IMR-90 (cell line): ENCODE measurements at regions not wholly inside any gene's neighbourhood (a gene's known extent, or its start where the extent isn't known, plus 50 kb on each side); places are given as distances from the start of the nearest gene placed in this dataset.

Experiments used
- ATAC-seq: fragments of 200-7000 bp; cut with Tn5 transposase; 2 replicates; pipeline ENCODE4 v1.9.1; 2020; ENCODE audit warnings: low read depth, mild to moderate bottlenecking, moderate library complexity
- BruUV-seq: library from RNA; stranded (reverse); fragments of 400-500 nt; replicated peaks from 2 replicates; lab custom pipeline; 2021; lab: Mats Ljungman, UMichigan
- CTCF ChIA-PET: fragments of 300-600 bp; formaldehyde crosslinking; extraction: SDS; loops from one replicate; lab custom pipeline; 2021; ENCODE audit warnings: antibody characterized with exemption; lab: Yijun Ruan, JAX
- POLR2A ChIA-PET: fragments of 300-600 bp; sonication (Branson Sonifier 250); formaldehyde crosslinking; loops from one replicate; lab custom pipeline; 2022; ENCODE audit warnings: antibody characterized with exemption; ENCODE audit not compliant: unreplicated experiment; lab: Charles Lee
- DNase-seq: peaks from one replicate; pipeline ENCODE4 v3.0.0; 2013
- H2AFZ ChIP-seq: replicated peaks from 2 replicates; pipeline ENCODE3; 2013; ENCODE audit warnings: low read length, mild to moderate bottlenecking; ENCODE audit not compliant: poor library complexity
- H2AK5ac ChIP-seq: 2 replicates; pipeline ENCODE4 v1.6.1; 2013; ENCODE audit warnings: low read depth, low read length, inconsistent platforms
- H2AK9ac ChIP-seq: replicated peaks from 2 replicates; pipeline ENCODE3; 2013; ENCODE audit warnings: mild to moderate bottlenecking, low read depth, low read length, moderate library complexity; ENCODE audit not compliant: poor library complexity
- H2BK120ac ChIP-seq: 2 replicates; pipeline ENCODE4 v1.6.1; 2013; ENCODE audit warnings: low read depth, low read length, inconsistent platforms
- H2BK15ac ChIP-seq: 3 replicates; pipeline ENCODE4 v1.6.1; 2013; ENCODE audit warnings: low read depth, low read length, inconsistent platforms
- H2BK20ac ChIP-seq: 2 replicates; pipeline ENCODE4 v1.6.1; 2013; ENCODE audit warnings: low read depth, mild to moderate bottlenecking, inconsistent platforms, low read length, moderate library complexity
- H2BK5ac ChIP-seq: 2 replicates; pipeline ENCODE4 v1.6.1; 2013; ENCODE audit warnings: mild to moderate bottlenecking, low read depth, low read length, inconsistent platforms; ENCODE audit not compliant: poor library complexity, severe bottlenecking
- H3K14ac ChIP-seq: replicated peaks from 2 replicates; pipeline ENCODE4 v1.6.1; 2013; ENCODE audit warnings: low read depth, low read length, inconsistent platforms
- H3K18ac ChIP-seq: 2 replicates; pipeline ENCODE4 v1.6.1; 2013; ENCODE audit warnings: low read depth, low read length, control low read depth
- H3K23ac ChIP-seq: 2 replicates; pipeline ENCODE4 v1.6.1; 2013; ENCODE audit warnings: low read depth, low read length, inconsistent platforms
- H3K27ac ChIP-seq: 2 replicates; pipeline ENCODE4 v1.5.1; 2013; ENCODE audit warnings: mild to moderate bottlenecking, control low read depth, low read length; ENCODE audit not compliant: insufficient read depth
- H3K27me3 ChIP-seq: 2 replicates; pipeline ENCODE4 v1.6.1; 2013; ENCODE audit warnings: low read length; ENCODE audit not compliant: control insufficient read depth, insufficient read depth
- H3K36me3 ChIP-seq: 2 replicates; pipeline ENCODE4 v1.6.1; 2013; ENCODE audit warnings: low read length, mixed read lengths; ENCODE audit not compliant: control insufficient read depth, insufficient read depth
- H3K4ac ChIP-seq: 2 replicates; pipeline ENCODE4 v1.6.1; 2013; ENCODE audit warnings: low read depth, low read length, inconsistent platforms
- H3K4me1 ChIP-seq: 2 replicates; pipeline ENCODE4 v1.6.1; 2013; ENCODE audit warnings: low read length, mixed read lengths; ENCODE audit not compliant: control insufficient read depth, insufficient read depth
- H3K4me2 ChIP-seq: 2 replicates; pipeline ENCODE4 v1.6.1; 2013; ENCODE audit warnings: low read depth, mild to moderate bottlenecking, control low read depth, low read length, moderate library complexity
- H3K4me3 ChIP-seq: 2 replicates; pipeline ENCODE4 v1.5.1; 2013; ENCODE audit warnings: low read depth, mild to moderate bottlenecking, control low read depth, low read length, moderate library complexity; ENCODE audit not compliant: insufficient read depth
- H3K56ac ChIP-seq: 2 replicates; pipeline ENCODE4 v1.6.1; 2013; ENCODE audit warnings: low read length, inconsistent platforms; ENCODE audit not compliant: insufficient read depth; ENCODE audit errors: extremely low read depth
- H3K79me1 ChIP-seq, 2 experiments: 2 replicates each; pipeline ENCODE4 v1.6.1; 2013; ENCODE audit warnings: low read length in 2 of 2, inconsistent platforms in 1 of 2, low read depth in 1 of 2
- H3K9ac ChIP-seq: 2 replicates; pipeline ENCODE4 v1.6.1; 2013; ENCODE audit warnings: low read depth, low read length, control low read depth
- H3K9me1 ChIP-seq: 2 replicates; pipeline ENCODE4 v1.6.1; 2013; ENCODE audit warnings: low read length, inconsistent platforms; ENCODE audit not compliant: insufficient read depth
- H3K9me3 ChIP-seq: 2 replicates; pipeline ENCODE4 v1.6.1; 2013; ENCODE audit warnings: low read length; ENCODE audit not compliant: control insufficient read depth, insufficient read depth
- H4K20me1 ChIP-seq: 2 replicates; pipeline ENCODE4 v1.6.1; 2013; ENCODE audit warnings: low read length, inconsistent platforms; ENCODE audit not compliant: insufficient read depth
- H4K5ac ChIP-seq: 2 replicates; pipeline ENCODE4 v1.6.1; 2013; ENCODE audit warnings: mild to moderate bottlenecking, low read depth, low read length, control low read depth
- H4K8ac ChIP-seq, 2 experiments: 2 replicates each; pipeline ENCODE4 v1.6.1; 2013; ENCODE audit warnings: low read depth in 2 of 2, low read length in 2 of 2, control low read depth in 1 of 2, inconsistent platforms in 1 of 2
- H4K91ac ChIP-seq: 2 replicates; pipeline ENCODE4 v1.6.1; 2013; ENCODE audit warnings: low read depth, low read length, inconsistent platforms; ENCODE audit not compliant: insufficient read depth
- BHLHE40 ChIP-seq: fragments of 150-350 bp; IDR thresholded peaks from 2 replicates; pipeline ENCODE4 v1.6.1; 2016; ENCODE audit warnings: mild to moderate bottlenecking, low read depth, low read length
- CEBPB ChIP-seq: IDR thresholded peaks from 2 replicates; pipeline ENCODE4 v1.6.1; 2012; ENCODE audit warnings: low read depth, low read length, improper control_type of control experiment
- CHD1 ChIP-seq: IDR thresholded peaks from 2 replicates; pipeline ENCODE4 v1.6.1; 2012; ENCODE audit warnings: low read depth, low read length, improper control_type of control experiment
- CTCF ChIP-seq: conservative IDR thresholded peaks from 2 replicates; pipeline ENCODE4 v1.5.1; 2012; ENCODE audit warnings: mild to moderate bottlenecking, low read depth, low read length, improper control_type of control experiment
- ELK1 ChIP-seq: fragments of 150-350 bp; IDR thresholded peaks from 2 replicates; pipeline ENCODE4 v1.6.1; 2016; ENCODE audit warnings: low read depth, mild to moderate bottlenecking, low read length, moderate library complexity, borderline replicate concordance
- FOS ChIP-seq: fragments of 150-350 bp; IDR thresholded peaks from 2 replicates; pipeline ENCODE4 v1.6.1; 2016; ENCODE audit warnings: low read depth, low read length
- MAFK ChIP-seq: IDR thresholded peaks from 2 replicates; pipeline ENCODE4 v1.6.1; 2012; ENCODE audit warnings: low read depth, low read length, improper control_type of control experiment
- MAZ ChIP-seq: IDR thresholded peaks from 2 replicates; pipeline ENCODE4 v1.6.1; 2012; ENCODE audit warnings: low read depth, mild to moderate bottlenecking, low read length, improper control_type of control experiment, moderate library complexity, borderline replicate concordance
- MXI1 ChIP-seq: IDR thresholded peaks from 2 replicates; pipeline ENCODE4 v1.6.1; 2012; ENCODE audit warnings: low read depth, mild to moderate bottlenecking, low read length, moderate library complexity, borderline replicate concordance
- NFE2L2 ChIP-seq: fragments of 150-350 bp; IDR thresholded peaks from 2 replicates; pipeline ENCODE4 v1.6.1; 2016; ENCODE audit warnings: low read depth, mild to moderate bottlenecking, low read length
- POLR2A ChIP-seq: IDR thresholded peaks from 2 replicates; pipeline ENCODE4 v1.6.1; 2012; ENCODE audit warnings: mild to moderate bottlenecking, low read depth, low read length
- RAD21 ChIP-seq: IDR thresholded peaks from 2 replicates; pipeline ENCODE4 v1.6.1; 2012; ENCODE audit warnings: low read length, improper control_type of control experiment
- RCOR1 ChIP-seq: IDR thresholded peaks from 2 replicates; pipeline ENCODE4 v1.6.1; 2012; ENCODE audit warnings: mild to moderate bottlenecking, low read length, improper control_type of control experiment; ENCODE audit not compliant: insufficient replicate concordance
- RFX5 ChIP-seq: IDR thresholded peaks from 2 replicates; pipeline ENCODE4 v1.8.0; 2012; ENCODE audit warnings: low read depth, mild to moderate bottlenecking, low read length, moderate library complexity
- SMC3 ChIP-seq: fragments of 150-350 bp; IDR thresholded peaks from 2 replicates; pipeline ENCODE4 v1.6.1; 2016; ENCODE audit warnings: low read depth, mild to moderate bottlenecking, antibody characterized with exemption, low read length, moderate library complexity
- USF2 ChIP-seq: fragments of 150-350 bp; IDR thresholded peaks from 2 replicates; pipeline ENCODE4 v1.6.1; 2017; ENCODE audit warnings: mild to moderate bottlenecking, antibody characterized with exemption, low read length, low read depth
- WGBS, 2 experiments: methylation state at CpG; one replicate each; pipeline versions ENCODE4 v1.1.5 to v1.1.7; 2013; ENCODE audit warnings: missing lambda C conversion rate in 2 of 2; ENCODE audit not compliant: insufficient read length in 1 of 2; ENCODE audit errors: extremely low coverage in 2 of 2; 5-methylcytosine and 5-hydroxymethylcytosine counted together
- dilution Hi-C: fragments of 300-500 bp; cut with HindIII; formaldehyde crosslinking; loops from one replicate; pipeline ENCODE4 v1.14.3; 2018; ENCODE audit warnings: low sequenced_read_pairs; ENCODE audit not compliant: unreplicated experiment
- in situ Hi-C: fragments of 300-500 bp; cut with MboI; formaldehyde crosslinking; loops from 3 replicates; pipeline ENCODE4 v1.14.3; 2019; ENCODE audit warnings: low sequenced_read_pairs, inconsistent platforms, mixed read lengths
- intact Hi-C: fragments of 100-400 bp; cut with micrococcal nuclease; formaldehyde crosslinking; loops from 2 replicates; pipeline ENCODE4 v1.10.0; 2022

- Histone ChIP-seq H2BK120ac (no peak overlapping the region), H2AFZ (no peak overlapping the region), H3K4me3 (no peak overlapping the region), H2AK9ac (no peak overlapping the region), H4K20me1 (no peaks in the 10 kb centered on the region), H3K14ac (no peak overlapping the region), H4K5ac (no peak overlapping the region), H3K9me1 (no peaks in the 10 kb centered on the region), H2BK20ac (no peak overlapping the region), H4K91ac (no peak overlapping the region), H3K23ac (no peak overlapping the region), H3K56ac (no peak overlapping the region), H2AK5ac (no peak overlapping the region), H3K4me1 (no peaks in the 10 kb centered on the region), H3K4ac (no peak overlapping the region), H3K79me1 (no peaks in the 10 kb centered on the region), H3K9ac (no peak overlapping the region), H2BK5ac (no peak overlapping the region), H3K27ac (no peak overlapping the region), H2BK15ac (no peak overlapping the region), H3K18ac (no peak overlapping the region), H3K27me3 (no peaks in the 10 kb centered on the region), H3K36me3 (no peaks in the 10 kb centered on the region), H4K8ac (no peak overlapping the region), H3K4me2 (no peak overlapping the region), H3K9me3 (no peaks in the 10 kb centered on the region)
- no CpG with 5 or more reads among the region's 2 CpGs for WGBS, 2 experiments
- ATAC-seq: no peak
- CTCF ChIA-PET: no interaction called here
- intact Hi-C loops: no loop called here
- in situ Hi-C loops: no loop called here
- dilution Hi-C loops: no loop called here
- no TSS peak for BruUV-seq
- no peak for DNase-seq
- POLR2A ChIA-PET: no interaction called here
- no peak for TF ChIP-seq CEBPB
- no peak for TF ChIP-seq RCOR1
- no peak for TF ChIP-seq USF2
- TF ChIP-seq NFE2L2: no peak
- TF ChIP-seq BHLHE40: no peak
- TF ChIP-seq ELK1: no peak
- no peak for TF ChIP-seq MAFK
- TF ChIP-seq MXI1: no peak
- no peak for TF ChIP-seq FOS
- TF ChIP-seq CHD1: no peak
- TF ChIP-seq RAD21: no peak
- no peak for TF ChIP-seq RFX5
- no peak for TF ChIP-seq POLR2A
- TF ChIP-seq SMC3: no peak
- no peak for TF ChIP-seq MAZ
- no peak for TF ChIP-seq CTCF
These were observed 1421.1 kb downstream of the PLA2G4A start for GRCh38 chr1:188249811-188250210.
